Activated T-helper 1 cell treated with anti-CD3 and anti-CD28 coated beads, Interleukin-12 subunit alpha, Interleukin-12 subunit beta, Interleukin-2, Interleukin-4 antibody, amounts not matched to agents 30 ng/mL and 10 ng/mL and 1 ng/mL, durations not matched to agents 14 hours and 24 hours and 36 hours (primary cell): ENCODE measurements at regions not wholly inside any gene's neighbourhood (a gene's known extent, or its start where the extent isn't known, plus 50 kb on each side); places are given as distances from the start of the nearest gene placed in this dataset.

ENCODE experiments used
- DNase-seq: peaks from one replicate; pipeline ENCODE4 v3.0.0; 2021; ENCODE audit warnings: low spot score
- H3K27ac Mint-ChIP-seq: one replicate; pipeline ENCODE4 v1.8.0; 2021; ENCODE audit warnings: mild to moderate bottlenecking, mixed read lengths
- H3K27me3 Mint-ChIP-seq: one replicate; pipeline ENCODE4 v1.8.0; 2022; ENCODE audit warnings: mild to moderate bottlenecking, moderate library complexity, mixed read lengths; ENCODE audit not compliant: insufficient read depth
- H3K36me3 Mint-ChIP-seq: one replicate; pipeline ENCODE4 v1.8.0; 2021; ENCODE audit warnings: low read depth, mixed read lengths
- H3K4me1 Mint-ChIP-seq: one replicate; pipeline ENCODE4 v1.8.0; 2021; ENCODE audit warnings: low read depth, mixed read lengths
- H3K4me3 Mint-ChIP-seq: one replicate; pipeline ENCODE4 v1.8.0; 2021; ENCODE audit warnings: mild to moderate bottlenecking, moderate library complexity, mixed read lengths
- H3K9me3 Mint-ChIP-seq: one replicate; pipeline ENCODE4 v1.8.0; 2021; ENCODE audit warnings: mixed read lengths
- intact Hi-C: fragments of 100-400 bp; cut with micrococcal nuclease; formaldehyde crosslinking; loops from one replicate; pipeline ENCODE4 v1.15.1; 2024

- no peak overlapping the region for H3K27ac Mint-ChIP-seq
- no peaks in the 10 kb centered on the region for H3K36me3 Mint-ChIP-seq
- no peak for DNase-seq
- H3K4me3 Mint-ChIP-seq: no peak overlapping the region
- no peaks in the 10 kb centered on the region for H3K4me1 Mint-ChIP-seq
- H3K27me3 Mint-ChIP-seq: no peaks in the 10 kb centered on the region
- intact Hi-C loops: no loop called here
- peaks cover 6% of the 10 kb centered on the region for H3K9me3 Mint-ChIP-seq
Observed at GRCh38 chr5:3740546-3741373, 145.1 kb downstream of the IRX1 start.

- H3K9me3 Mint-ChIP-seq: peaks cover 7% of the 10 kb centered on the region
- H3K4me3 Mint-ChIP-seq: no peak overlapping the region
- intact Hi-C loops: no loop called here
- no peak overlapping the region for H3K27ac Mint-ChIP-seq
- H3K4me1 Mint-ChIP-seq: no peaks in the 10 kb centered on the region
- no peak for DNase-seq
- H3K27me3 Mint-ChIP-seq: no peaks in the 10 kb centered on the region
- no peaks in the 10 kb centered on the region for H3K36me3 Mint-ChIP-seq
Observed at GRCh38 chr5:3741374-3741770, 145.7 kb downstream of the IRX1 start.

GRCh38 chr5:3742750-3743149, 147.1 kb downstream of the IRX1 start:
- Mint-ChIP-seq H3K4me3 (no peak overlapping the region), H3K4me1 (no peaks in the 10 kb centered on the region), H3K36me3 (no peaks in the 10 kb centered on the region), H3K27me3 (no peaks in the 10 kb centered on the region), H3K27ac (no peak overlapping the region), H3K9me3 (peaks cover 13% of the 10 kb centered on the region)
- intact Hi-C loops: no loop called here
- DNase-seq: no peak

GRCh38 chr5:3751846-3752245, 156.2 kb downstream of the IRX1 start:
- H3K4me3 Mint-ChIP-seq: no peak overlapping the region
- no peaks in the 10 kb centered on the region for H3K27me3 Mint-ChIP-seq

GRCh38 chr5:3778000-3778550, 182.4 kb downstream of the IRX1 start:
- H3K4me1 Mint-ChIP-seq: no peaks in the 10 kb centered on the region
- no peak overlapping the region for H3K4me3 Mint-ChIP-seq
- no peaks in the 10 kb centered on the region for H3K27me3 Mint-ChIP-seq
- intact Hi-C loops: no loop called here
- DNase-seq: no peak
- H3K9me3 Mint-ChIP-seq: peaks cover 3% of the 10 kb centered on the region
- no peaks in the 10 kb centered on the region for H3K36me3 Mint-ChIP-seq
- no peak overlapping the region for H3K27ac Mint-ChIP-seq

More at GRCh38 chr5:3751846-3752245, 156.2 kb downstream of the IRX1 start:
- DNase-seq: no peak
- peaks cover 15% of the 10 kb centered on the region for H3K9me3 Mint-ChIP-seq
- intact Hi-C loops: no loop called here
- no peaks in the 10 kb centered on the region for H3K36me3 Mint-ChIP-seq
- no peaks in the 10 kb centered on the region for H3K4me1 Mint-ChIP-seq
- no peak overlapping the region for H3K27ac Mint-ChIP-seq

GRCh38 chr5:3778945-3779344, 183.3 kb downstream of the IRX1 start:
- no peaks in the 10 kb centered on the region for H3K27me3 Mint-ChIP-seq
- H3K9me3 Mint-ChIP-seq: no peaks in the 10 kb centered on the region
- no peaks in the 10 kb centered on the region for H3K4me1 Mint-ChIP-seq
- H3K27ac Mint-ChIP-seq: no peak overlapping the region
- no peaks in the 10 kb centered on the region for H3K36me3 Mint-ChIP-seq
- no peak overlapping the region for H3K4me3 Mint-ChIP-seq
- intact Hi-C loops: no loop called here
- DNase-seq: no peak

- DNase-seq: no peak
- intact Hi-C loops: no loop called here
- H3K27ac Mint-ChIP-seq: no peak overlapping the region
- H3K9me3 Mint-ChIP-seq: no peaks in the 10 kb centered on the region
- H3K4me3 Mint-ChIP-seq: no peak overlapping the region
- H3K36me3 Mint-ChIP-seq: no peaks in the 10 kb centered on the region
- no peaks in the 10 kb centered on the region for H3K27me3 Mint-ChIP-seq
- no peaks in the 10 kb centered on the region for H3K4me1 Mint-ChIP-seq
Observed at GRCh38 chr5:3780278-3780677, 184.6 kb downstream of the IRX1 start.

- Mint-ChIP-seq H3K9me3 (no peaks in the 10 kb centered on the region), H3K27me3 (no peaks in the 10 kb centered on the region), H3K4me3 (no peak overlapping the region), H3K27ac (no peak overlapping the region), H3K4me1 (no peaks in the 10 kb centered on the region), H3K36me3 (no peaks in the 10 kb centered on the region)
- intact Hi-C loops: no loop called here
- no peak for DNase-seq
Observed at GRCh38 chr5:3780907-3781306, 185.3 kb downstream of the IRX1 start.

- Mint-ChIP-seq H3K27ac (no peak overlapping the region), H3K4me3 (no peak overlapping the region)
Observed at GRCh38 chr5:3784854-3785253, 189.2 kb downstream of the IRX1 start.

GRCh38 chr5:3786165-3786564, 190.5 kb downstream of the IRX1 start:
- no peaks in the 10 kb centered on the region for H3K4me1 Mint-ChIP-seq
- no peaks in the 10 kb centered on the region for H3K27me3 Mint-ChIP-seq
- H3K27ac Mint-ChIP-seq: no peak overlapping the region
- no peak overlapping the region for H3K4me3 Mint-ChIP-seq
- peaks cover 4% of the 10 kb centered on the region for H3K9me3 Mint-ChIP-seq
- H3K36me3 Mint-ChIP-seq: no peaks in the 10 kb centered on the region
- no peak for DNase-seq
- intact Hi-C loops: no loop called here

More at GRCh38 chr5:3784854-3785253, 189.2 kb downstream of the IRX1 start:
- Mint-ChIP-seq H3K4me1 (no peaks in the 10 kb centered on the region), H3K27me3 (no peaks in the 10 kb centered on the region), H3K9me3 (peaks cover 4% of the 10 kb centered on the region), H3K36me3 (no peaks in the 10 kb centered on the region)
- intact Hi-C loops: no loop called here
- DNase-seq: no peak

- H3K9me3 Mint-ChIP-seq: peaks cover 4% of the 10 kb centered on the region
- no peaks in the 10 kb centered on the region for H3K27me3 Mint-ChIP-seq
- DNase-seq: no peak
- no peak overlapping the region for H3K27ac Mint-ChIP-seq
- intact Hi-C loops: no loop called here
- no peaks in the 10 kb centered on the region for H3K4me1 Mint-ChIP-seq
- no peak overlapping the region for H3K4me3 Mint-ChIP-seq
- no peaks in the 10 kb centered on the region for H3K36me3 Mint-ChIP-seq
Observed at GRCh38 chr5:3786891-3787430, 191.3 kb downstream of the IRX1 start.

GRCh38 chr5:3787604-3788003, 192.0 kb downstream of the IRX1 start:
- DNase-seq: no peak
- H3K27me3 Mint-ChIP-seq: no peaks in the 10 kb centered on the region
- H3K4me3 Mint-ChIP-seq: no peak overlapping the region
- no peak overlapping the region for H3K27ac Mint-ChIP-seq
- peaks cover 4% of the 10 kb centered on the region for H3K9me3 Mint-ChIP-seq
- intact Hi-C loops: no loop called here
- no peaks in the 10 kb centered on the region for H3K4me1 Mint-ChIP-seq
- no peaks in the 10 kb centered on the region for H3K36me3 Mint-ChIP-seq

- Mint-ChIP-seq H3K4me1 (no peaks in the 10 kb centered on the region), H3K4me3 (no peak overlapping the region), H3K36me3 (no peaks in the 10 kb centered on the region), H3K27me3 (no peaks in the 10 kb centered on the region), H3K27ac (no peak overlapping the region), H3K9me3 (peaks cover 9% of the 10 kb centered on the region)
- intact Hi-C loops: no loop called here
- no peak for DNase-seq
Observed at GRCh38 chr5:3789519-3790193, 194.0 kb downstream of the IRX1 start.
